IMR-90 (cell line): ENCODE measurements at regions not wholly inside any gene's neighbourhood (a gene's known extent, or its start where the extent isn't known, plus 50 kb on each side); places are given as distances from the start of the nearest gene placed in this dataset.

Experiments used
- ATAC-seq: fragments of 200-7000 bp; cut with Tn5 transposase; 2 replicates; pipeline ENCODE4 v1.9.1; 2020; ENCODE audit warnings: low read depth, mild to moderate bottlenecking, moderate library complexity
- BruUV-seq: library from RNA; stranded (reverse); fragments of 400-500 nt; replicated peaks from 2 replicates; lab custom pipeline; 2021; lab: Mats Ljungman, UMichigan
- CTCF ChIA-PET: fragments of 300-600 bp; formaldehyde crosslinking; extraction: SDS; loops from one replicate; lab custom pipeline; 2021; ENCODE audit warnings: antibody characterized with exemption; lab: Yijun Ruan, JAX
- POLR2A ChIA-PET: fragments of 300-600 bp; sonication (Branson Sonifier 250); formaldehyde crosslinking; loops from one replicate; lab custom pipeline; 2022; ENCODE audit warnings: antibody characterized with exemption; ENCODE audit not compliant: unreplicated experiment; lab: Charles Lee
- DNase-seq: peaks from one replicate; pipeline ENCODE4 v3.0.0; 2013
- H2AFZ ChIP-seq: replicated peaks from 2 replicates; pipeline ENCODE3; 2013; ENCODE audit warnings: low read length, mild to moderate bottlenecking; ENCODE audit not compliant: poor library complexity
- H2AK5ac ChIP-seq: 2 replicates; pipeline ENCODE4 v1.6.1; 2013; ENCODE audit warnings: low read depth, low read length, inconsistent platforms
- H2AK9ac ChIP-seq: replicated peaks from 2 replicates; pipeline ENCODE3; 2013; ENCODE audit warnings: mild to moderate bottlenecking, low read depth, low read length, moderate library complexity; ENCODE audit not compliant: poor library complexity
- H2BK120ac ChIP-seq: 2 replicates; pipeline ENCODE4 v1.6.1; 2013; ENCODE audit warnings: low read depth, low read length, inconsistent platforms
- H2BK15ac ChIP-seq: 3 replicates; pipeline ENCODE4 v1.6.1; 2013; ENCODE audit warnings: low read depth, low read length, inconsistent platforms
- H2BK20ac ChIP-seq: 2 replicates; pipeline ENCODE4 v1.6.1; 2013; ENCODE audit warnings: low read depth, mild to moderate bottlenecking, inconsistent platforms, low read length, moderate library complexity
- H2BK5ac ChIP-seq: 2 replicates; pipeline ENCODE4 v1.6.1; 2013; ENCODE audit warnings: mild to moderate bottlenecking, low read depth, low read length, inconsistent platforms; ENCODE audit not compliant: poor library complexity, severe bottlenecking
- H3K14ac ChIP-seq: replicated peaks from 2 replicates; pipeline ENCODE4 v1.6.1; 2013; ENCODE audit warnings: low read depth, low read length, inconsistent platforms
- H3K18ac ChIP-seq: 2 replicates; pipeline ENCODE4 v1.6.1; 2013; ENCODE audit warnings: low read depth, low read length, control low read depth
- H3K23ac ChIP-seq: 2 replicates; pipeline ENCODE4 v1.6.1; 2013; ENCODE audit warnings: low read depth, low read length, inconsistent platforms
- H3K27ac ChIP-seq: 2 replicates; pipeline ENCODE4 v1.5.1; 2013; ENCODE audit warnings: mild to moderate bottlenecking, control low read depth, low read length; ENCODE audit not compliant: insufficient read depth
- H3K27me3 ChIP-seq: 2 replicates; pipeline ENCODE4 v1.6.1; 2013; ENCODE audit warnings: low read length; ENCODE audit not compliant: control insufficient read depth, insufficient read depth
- H3K36me3 ChIP-seq: 2 replicates; pipeline ENCODE4 v1.6.1; 2013; ENCODE audit warnings: low read length, mixed read lengths; ENCODE audit not compliant: control insufficient read depth, insufficient read depth
- H3K4ac ChIP-seq: 2 replicates; pipeline ENCODE4 v1.6.1; 2013; ENCODE audit warnings: low read depth, low read length, inconsistent platforms
- H3K4me1 ChIP-seq: 2 replicates; pipeline ENCODE4 v1.6.1; 2013; ENCODE audit warnings: low read length, mixed read lengths; ENCODE audit not compliant: control insufficient read depth, insufficient read depth
- H3K4me2 ChIP-seq: 2 replicates; pipeline ENCODE4 v1.6.1; 2013; ENCODE audit warnings: low read depth, mild to moderate bottlenecking, control low read depth, low read length, moderate library complexity
- H3K4me3 ChIP-seq: 2 replicates; pipeline ENCODE4 v1.5.1; 2013; ENCODE audit warnings: low read depth, mild to moderate bottlenecking, control low read depth, low read length, moderate library complexity; ENCODE audit not compliant: insufficient read depth
- H3K56ac ChIP-seq: 2 replicates; pipeline ENCODE4 v1.6.1; 2013; ENCODE audit warnings: low read length, inconsistent platforms; ENCODE audit not compliant: insufficient read depth; ENCODE audit errors: extremely low read depth
- H3K79me1 ChIP-seq, 2 experiments: 2 replicates each; pipeline ENCODE4 v1.6.1; 2013; ENCODE audit warnings: low read length in 2 of 2, inconsistent platforms in 1 of 2, low read depth in 1 of 2
- H3K9ac ChIP-seq: 2 replicates; pipeline ENCODE4 v1.6.1; 2013; ENCODE audit warnings: low read depth, low read length, control low read depth
- H3K9me1 ChIP-seq: 2 replicates; pipeline ENCODE4 v1.6.1; 2013; ENCODE audit warnings: low read length, inconsistent platforms; ENCODE audit not compliant: insufficient read depth
- H3K9me3 ChIP-seq: 2 replicates; pipeline ENCODE4 v1.6.1; 2013; ENCODE audit warnings: low read length; ENCODE audit not compliant: control insufficient read depth, insufficient read depth
- H4K20me1 ChIP-seq: 2 replicates; pipeline ENCODE4 v1.6.1; 2013; ENCODE audit warnings: low read length, inconsistent platforms; ENCODE audit not compliant: insufficient read depth
- H4K5ac ChIP-seq: 2 replicates; pipeline ENCODE4 v1.6.1; 2013; ENCODE audit warnings: mild to moderate bottlenecking, low read depth, low read length, control low read depth
- H4K8ac ChIP-seq, 2 experiments: 2 replicates each; pipeline ENCODE4 v1.6.1; 2013; ENCODE audit warnings: low read depth in 2 of 2, low read length in 2 of 2, control low read depth in 1 of 2, inconsistent platforms in 1 of 2
- H4K91ac ChIP-seq: 2 replicates; pipeline ENCODE4 v1.6.1; 2013; ENCODE audit warnings: low read depth, low read length, inconsistent platforms; ENCODE audit not compliant: insufficient read depth
- CEBPB ChIP-seq: IDR thresholded peaks from 2 replicates; pipeline ENCODE4 v1.6.1; 2012; ENCODE audit warnings: low read depth, low read length, improper control_type of control experiment
- CHD1 ChIP-seq: IDR thresholded peaks from 2 replicates; pipeline ENCODE4 v1.6.1; 2012; ENCODE audit warnings: low read depth, low read length, improper control_type of control experiment
- MAFK ChIP-seq: IDR thresholded peaks from 2 replicates; pipeline ENCODE4 v1.6.1; 2012; ENCODE audit warnings: low read depth, low read length, improper control_type of control experiment
- MAZ ChIP-seq: IDR thresholded peaks from 2 replicates; pipeline ENCODE4 v1.6.1; 2012; ENCODE audit warnings: low read depth, mild to moderate bottlenecking, low read length, improper control_type of control experiment, moderate library complexity, borderline replicate concordance
- NFE2L2 ChIP-seq: fragments of 150-350 bp; IDR thresholded peaks from 2 replicates; pipeline ENCODE4 v1.6.1; 2016; ENCODE audit warnings: low read depth, mild to moderate bottlenecking, low read length
- POLR2A ChIP-seq: IDR thresholded peaks from 2 replicates; pipeline ENCODE4 v1.6.1; 2012; ENCODE audit warnings: mild to moderate bottlenecking, low read depth, low read length
- RCOR1 ChIP-seq: IDR thresholded peaks from 2 replicates; pipeline ENCODE4 v1.6.1; 2012; ENCODE audit warnings: mild to moderate bottlenecking, low read length, improper control_type of control experiment; ENCODE audit not compliant: insufficient replicate concordance
- SMC3 ChIP-seq: fragments of 150-350 bp; IDR thresholded peaks from 2 replicates; pipeline ENCODE4 v1.6.1; 2016; ENCODE audit warnings: low read depth, mild to moderate bottlenecking, antibody characterized with exemption, low read length, moderate library complexity
- USF2 ChIP-seq: fragments of 150-350 bp; IDR thresholded peaks from 2 replicates; pipeline ENCODE4 v1.6.1; 2017; ENCODE audit warnings: mild to moderate bottlenecking, antibody characterized with exemption, low read length, low read depth
- WGBS, 2 experiments: methylation state at CpG; one replicate each; pipeline versions ENCODE4 v1.1.5 to v1.1.7; 2013; ENCODE audit warnings: missing lambda C conversion rate in 2 of 2; ENCODE audit not compliant: insufficient read length in 1 of 2; ENCODE audit errors: extremely low coverage in 2 of 2; 5-methylcytosine and 5-hydroxymethylcytosine counted together
- dilution Hi-C: fragments of 300-500 bp; cut with HindIII; formaldehyde crosslinking; loops from one replicate; pipeline ENCODE4 v1.14.3; 2018; ENCODE audit warnings: low sequenced_read_pairs; ENCODE audit not compliant: unreplicated experiment
- in situ Hi-C: fragments of 300-500 bp; cut with MboI; formaldehyde crosslinking; loops from 3 replicates; pipeline ENCODE4 v1.14.3; 2019; ENCODE audit warnings: low sequenced_read_pairs, inconsistent platforms, mixed read lengths
- intact Hi-C: fragments of 100-400 bp; cut with micrococcal nuclease; formaldehyde crosslinking; loops from 2 replicates; pipeline ENCODE4 v1.10.0; 2022

GRCh38 chr2:149739171-149739882 lies 151.8 kb upstream of the MMADHC start:
- H3K27me3 ChIP-seq, result no peaks in the 10 kb centered on the region
- no TSS peak for BruUV-seq
- no peak overlapping the region for H3K56ac ChIP-seq
- ATAC-seq, result no peak
- peak overlapping the region; percentile 47 for H3K14ac ChIP-seq
- H3K9me1 ChIP-seq, result peaks cover 4% of the 10 kb centered on the region; the same call in 1 of the 2 replicates
- H3K9ac ChIP-seq, result no peak overlapping the region
- intact Hi-C loops (no loop called here), dilution Hi-C loops (no loop called here), in situ Hi-C loops (loop anchor here (25.0 kb wide), 1 partner anchor 723 kb away; no protein-coding TSS in a partner anchor)
- H3K23ac ChIP-seq, result peak overlapping the region; percentile 37; the same call in 1 of the 2 replicates
- H3K9me3 ChIP-seq, result 0 out of 2 replicates have a peak, but pooled peaks cover 2% of the 10 kb centered on the region
- peak overlapping the region; percentile 84 for H4K91ac ChIP-seq
- POLR2A ChIA-PET, result no interaction called here
- WGBS, 2 experiments, result no CpG with 5 or more reads among the region's 6 CpGs
- H2AK9ac ChIP-seq, result no peak overlapping the region
- peak overlapping the region; percentile 91 for H2BK20ac ChIP-seq
- peak overlapping the region; percentile 83 for H2BK120ac ChIP-seq
- peak overlapping the region; percentile 57 for H4K5ac ChIP-seq
- H2BK15ac ChIP-seq, result peak overlapping the region; percentile 98; the same call in 2 of the 3 replicates
- H2BK5ac ChIP-seq, result peak overlapping the region; percentile 31
- no peak overlapping the region for H3K4me2 ChIP-seq
- peak overlapping the region; percentile 34; the same call in 1 of the 2 replicates for H3K27ac ChIP-seq
- H3K36me3 ChIP-seq, result no peaks in the 10 kb centered on the region
- DNase-seq, result peak; percentile 33
- H3K4ac ChIP-seq, result peak overlapping the region; percentile 88
- CTCF ChIA-PET, result interaction anchor here (0.5 to 0.6 kb wide), 2 partner anchors 103 to 115 kb away, joined by 3 to 4 read pairs; no protein-coding TSS in a partner anchor
- H4K20me1 ChIP-seq, result no peaks in the 10 kb centered on the region
- H2AFZ ChIP-seq, result no peak overlapping the region
- H3K79me1 ChIP-seq, result peaks cover 0 to 8% of the 10 kb centered on the region in 2 experiments; a peak in 1 of 4 replicates
- peak overlapping the region; percentile 31 to 55; a peak in 3 of 4 replicates for H4K8ac ChIP-seq
- TF ChIP-seq CEBPB, result no peak
- TF ChIP-seq POLR2A, result no peak
- TF ChIP-seq USF2, result no peak
- no peak for TF ChIP-seq RCOR1
- no peak for TF ChIP-seq MAZ
- TF ChIP-seq MAFK, result no peak
- TF ChIP-seq CHD1, result no peak
- TF ChIP-seq NFE2L2, result no peak
- TF ChIP-seq SMC3, result no peak
- peaks cover 29% of the 10 kb centered on the region for H3K4me1 ChIP-seq
- no peak overlapping the region for H3K4me3 ChIP-seq
- H2AK5ac ChIP-seq, result peak overlapping the region; percentile 97
- peak overlapping the region; percentile 84 for H3K18ac ChIP-seq
